ENCODE measurements at regions not wholly inside any gene's neighbourhood (a gene's known extent, or its start where the extent isn't known, plus 50 kb on each side); places are given as distances from the start of the nearest gene placed in this dataset.
"Not testable (repeated sequence)": the region's sequence is repeated elsewhere in the genome, so short reads cannot be mapped to it uniquely, and the experiment has no call there.

GRCh38 chr2:215889240-215889969, 123.9 kb downstream of the MREG start:
- not testable (repeated sequence) for DNase-seq

DNA sequence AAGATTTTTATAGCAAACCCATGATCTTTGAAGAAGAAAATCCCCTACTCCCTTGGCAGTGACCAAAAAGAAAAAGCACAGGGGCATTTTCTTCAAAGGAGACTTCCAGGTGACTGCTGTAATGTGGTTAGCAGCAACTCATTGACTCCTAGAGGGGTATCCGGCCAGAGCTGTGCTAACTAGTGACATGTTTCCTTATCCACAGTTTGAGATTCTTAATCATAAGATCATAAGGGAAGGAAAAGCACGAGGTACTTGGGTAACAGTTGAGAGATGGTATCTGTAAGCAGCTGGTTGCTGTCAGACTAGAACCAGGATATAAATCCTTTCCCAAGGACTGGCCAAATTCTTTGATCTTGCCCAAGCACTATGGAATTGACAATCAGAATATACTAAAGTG, 124.7 kb downstream of the MREG start:
- no peak for DNase-seq

- no peak for DNase-seq
Measured at GRCh38 chr2:215887303-215887702, 126.0 kb downstream of the MREG start.

- no peak for DNase-seq
Measured at GRCh38 chr2:215886022-215886421, 127.3 kb downstream of the MREG start.

DNA sequence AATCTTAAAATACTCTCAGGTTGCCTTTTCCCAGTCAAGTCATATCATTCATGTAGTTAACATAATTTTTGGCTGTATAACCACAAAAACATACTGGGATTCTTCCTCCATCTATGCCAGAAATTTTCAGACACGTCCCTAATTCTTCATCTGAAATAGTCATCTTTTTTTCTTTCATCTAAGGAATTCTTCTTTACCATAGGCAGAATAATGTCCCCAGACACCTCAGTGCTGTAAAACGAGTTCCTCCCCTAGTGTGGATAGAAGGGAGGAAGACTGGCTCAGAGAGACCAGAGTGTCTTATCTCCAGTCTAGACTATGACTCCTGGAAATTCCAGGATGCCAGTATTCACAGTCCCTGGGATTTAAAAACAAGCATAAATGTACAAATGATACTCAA, 127.8 kb downstream of the MREG start:
- no peak for DNase-seq

GRCh38 chr2:215884451-215885087, 128.8 kb downstream of the MREG start:
- no peak for DNase-seq

GRCh38 chr2:215883799-215884198, 129.6 kb downstream of the MREG start:
- no peak for DNase-seq

GRCh38 chr2:215882689-215883088, 130.7 kb downstream of the MREG start:
- no peak for DNase-seq

GRCh38 chr2:215881582-215881981, 131.8 kb downstream of the MREG start:
- no peak for DNase-seq

DNA sequence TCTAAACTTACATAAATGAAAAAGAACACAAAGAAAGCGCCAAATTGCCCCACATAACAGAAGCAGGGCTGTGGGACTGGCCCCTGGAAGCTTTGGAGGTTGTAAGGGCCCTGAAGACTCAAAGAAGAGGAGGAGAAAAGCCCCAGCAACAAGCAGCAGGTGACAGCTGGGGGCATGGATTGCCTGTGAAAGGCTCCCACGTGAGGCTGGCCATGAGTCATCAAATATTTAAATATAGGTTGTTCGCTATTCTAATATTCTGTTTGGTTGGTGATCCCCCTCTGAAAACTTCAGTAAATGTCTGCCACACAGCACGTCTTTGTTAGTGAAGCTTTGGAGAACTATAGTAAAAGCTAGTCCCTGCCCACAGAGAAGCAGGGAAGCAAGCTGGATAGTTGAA, 132.4 kb downstream of the MREG start:
- DNase-seq: no peak

DNA sequence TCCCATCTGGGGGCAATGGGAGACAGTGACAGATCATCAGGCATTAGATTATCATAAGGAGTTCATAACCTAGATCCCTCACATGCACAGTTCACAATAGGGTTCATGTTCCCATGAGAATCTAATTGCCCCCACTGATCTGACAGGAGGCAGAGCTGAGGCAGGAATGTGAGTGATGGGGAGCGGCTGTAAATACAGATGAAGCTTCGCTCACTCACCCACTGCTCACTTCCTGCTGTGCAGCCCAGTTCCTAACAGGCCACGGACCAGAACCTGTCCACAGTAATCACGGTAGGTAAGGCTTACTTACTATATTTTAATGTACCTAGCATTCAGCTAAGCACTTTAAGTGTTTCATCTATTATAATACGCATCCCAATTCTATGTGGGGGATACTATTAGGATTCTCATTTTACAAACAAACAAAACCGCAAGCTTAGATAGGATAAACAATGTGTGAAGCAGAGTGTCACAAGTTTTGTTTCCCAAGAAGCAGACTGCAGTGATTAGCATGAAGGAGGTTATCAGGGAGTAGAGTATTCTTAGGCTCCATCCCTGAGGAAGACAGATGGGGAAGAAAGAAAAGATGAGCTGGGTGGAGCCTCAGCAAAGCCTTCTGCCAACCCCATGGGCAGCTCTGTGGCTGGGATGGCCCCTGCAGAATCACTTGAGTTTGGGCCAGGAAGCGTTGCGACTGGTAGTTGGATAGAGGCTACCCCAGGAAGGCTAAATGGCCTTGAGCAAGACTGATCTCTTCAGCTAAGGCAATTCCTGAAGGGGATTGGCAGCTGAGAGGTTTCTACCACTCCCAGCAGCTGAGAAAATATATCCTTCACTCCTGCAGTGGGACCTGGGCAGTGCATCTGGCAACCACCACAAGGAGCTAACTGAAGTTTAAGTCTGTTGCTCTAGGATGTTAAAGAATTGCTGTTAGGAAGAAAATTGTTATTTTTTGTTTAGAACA, 133.1 kb downstream of the MREG start:
- DNase-seq: no peak

DNA sequence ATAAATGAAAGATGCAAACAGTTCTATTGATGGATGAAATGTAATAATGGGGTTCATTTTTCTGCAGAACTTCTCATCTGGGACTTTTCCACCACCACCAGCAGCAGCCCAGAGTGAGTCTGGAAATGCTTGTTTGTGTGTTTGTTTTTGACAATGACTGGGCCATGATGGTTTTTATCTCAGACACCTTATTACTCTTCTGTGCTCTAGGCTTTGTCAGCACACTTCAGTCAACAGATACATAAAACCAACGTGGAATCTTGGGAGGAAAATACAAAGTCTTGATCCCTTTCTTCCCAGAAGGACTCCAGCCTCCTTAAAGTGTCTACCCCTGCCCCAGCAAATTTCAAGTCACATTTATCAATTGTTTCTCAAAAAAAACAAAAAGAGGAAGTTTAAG, 134.0 kb downstream of the MREG start:
- DNase-seq: no peak

GRCh38 chr2:215878476-215879063, 134.8 kb downstream of the MREG start:
- no peak for DNase-seq

DNA sequence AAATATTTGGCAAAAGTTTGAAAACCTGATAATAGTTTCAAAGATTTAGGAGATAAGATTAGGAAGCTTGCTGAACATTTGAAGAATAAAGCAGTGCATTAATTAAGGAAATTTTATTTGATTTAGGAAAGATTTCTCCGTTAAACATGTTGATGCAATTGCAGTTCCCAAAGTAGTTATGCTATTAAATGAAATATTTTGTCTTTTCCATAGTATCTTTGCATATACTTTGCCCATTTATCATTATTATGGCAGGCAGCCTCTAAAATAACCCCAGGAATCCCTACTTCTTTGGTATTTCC, 136.5 kb downstream of the MREG start:
- no peak for DNase-seq

DNA sequence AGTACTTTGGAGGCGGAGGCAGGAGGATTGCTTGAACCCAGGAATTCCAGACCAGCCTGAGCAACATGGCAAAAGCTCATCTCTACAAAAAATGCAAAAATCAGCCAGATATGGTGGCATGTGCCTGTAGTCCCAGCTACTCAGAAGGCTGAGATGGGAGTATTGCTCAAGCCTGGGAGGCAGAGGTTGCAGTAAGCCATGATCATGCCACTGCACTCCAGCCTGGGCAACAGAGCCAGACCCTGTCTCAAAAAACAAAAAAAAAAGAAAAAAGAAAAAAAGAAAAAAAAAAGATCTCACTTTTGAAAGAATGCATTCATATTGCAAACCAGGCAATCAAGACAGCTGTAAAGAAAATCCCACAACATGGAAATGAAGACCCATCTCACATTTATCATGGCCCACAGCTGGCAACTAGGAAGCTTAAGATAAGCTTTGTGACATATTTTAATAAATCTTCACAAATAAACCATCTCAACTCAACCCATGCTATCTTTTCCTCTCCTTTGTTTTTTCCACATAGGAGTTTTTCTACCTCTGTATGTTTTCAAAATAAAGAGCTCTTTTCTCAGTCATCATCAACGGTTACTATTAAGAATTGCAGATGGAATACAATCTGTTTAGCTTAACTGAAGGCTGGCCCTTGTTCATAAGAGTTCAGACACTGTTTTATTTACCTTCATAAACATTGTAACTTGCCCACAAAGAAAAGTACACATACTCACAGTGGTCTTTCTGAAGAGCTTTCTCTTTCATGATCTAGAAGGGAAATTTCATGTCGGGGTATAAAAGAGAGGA, 137.0 kb downstream of the MREG start:
- no peak for DNase-seq

GRCh38 chr2:215874418-215874817, 138.9 kb downstream of the MREG start:
- DNase-seq: no peak

- no peak for DNase-seq
Measured at GRCh38 chr2:215870986-215871385, 142.4 kb downstream of the MREG start.

- DNase-seq: no peak
Measured at GRCh38 chr2:215870088-215870490, 143.3 kb downstream of the MREG start.

DNA sequence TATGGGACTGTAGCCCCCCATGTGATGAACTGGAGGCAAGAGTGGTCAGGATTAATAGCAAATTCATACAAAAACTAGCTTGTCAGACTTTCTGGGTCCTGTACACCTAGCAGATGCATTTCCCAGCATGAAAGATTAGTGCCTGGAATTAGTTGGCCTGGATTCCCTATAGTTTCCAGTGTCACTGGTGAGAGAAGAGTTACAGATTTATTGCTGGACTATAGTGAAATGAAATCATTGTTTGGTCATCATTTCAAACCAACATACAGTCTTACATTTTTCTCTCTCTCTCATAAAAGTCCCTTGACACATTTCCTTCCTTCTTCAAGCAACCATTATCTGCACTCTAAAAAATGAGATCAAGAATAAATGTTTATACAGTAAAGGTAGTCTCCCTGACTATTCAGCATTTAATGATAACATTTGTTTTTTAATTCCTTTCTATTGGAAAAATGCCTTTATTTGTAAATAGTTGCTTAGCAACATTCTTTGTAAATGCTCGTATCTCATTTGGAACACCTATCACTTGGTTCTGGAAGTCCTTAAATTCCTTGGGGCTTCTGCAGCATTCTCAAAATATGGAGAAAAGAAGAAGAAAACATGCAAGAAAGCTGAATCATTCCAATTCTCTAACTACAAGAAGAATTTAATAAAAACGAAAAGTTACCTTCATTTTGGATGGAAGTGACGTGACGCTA, 144.4 kb downstream of the MREG start:
- DNase-seq: no peak

DNA sequence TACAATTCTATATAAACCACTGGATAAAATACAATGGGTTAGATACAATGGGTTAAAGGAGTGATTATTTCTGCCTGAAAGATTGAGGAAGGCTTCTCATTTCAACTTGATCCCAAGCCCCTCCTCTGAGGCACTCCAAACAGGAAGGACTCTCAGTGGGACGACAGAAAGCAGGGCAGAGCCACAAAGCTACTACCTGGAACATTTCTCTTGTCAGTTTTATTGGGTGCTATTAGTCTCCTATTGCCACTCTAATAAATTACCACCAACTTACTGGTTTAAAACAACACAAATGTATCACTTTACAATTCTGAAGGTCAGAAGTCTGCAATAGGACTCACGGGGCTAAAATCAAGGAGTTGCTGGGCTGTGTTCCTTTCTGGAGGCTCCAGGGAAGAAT, 146.7 kb downstream of the MREG start:
- no peak for DNase-seq

DNA sequence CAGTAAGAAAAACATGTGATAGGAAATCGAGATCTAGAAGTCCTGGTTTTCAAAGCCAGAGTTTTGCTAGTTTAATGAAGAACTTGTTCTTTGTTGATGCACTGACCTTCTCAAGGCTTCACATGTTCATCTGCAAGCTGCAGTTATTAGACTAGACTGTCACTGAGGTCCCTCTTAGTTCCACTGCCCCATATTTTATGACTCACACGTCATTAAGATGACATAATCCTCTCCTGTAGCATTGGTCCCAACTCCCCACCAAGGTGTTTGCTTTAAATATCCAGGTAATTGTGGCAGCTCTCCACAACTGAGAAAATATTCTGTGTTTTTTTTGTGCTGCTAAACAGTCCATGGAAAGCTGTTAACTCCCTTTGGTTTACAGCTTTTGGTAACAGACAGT, 149.7 kb downstream of the MREG start:
- no peak for DNase-seq

DNA sequence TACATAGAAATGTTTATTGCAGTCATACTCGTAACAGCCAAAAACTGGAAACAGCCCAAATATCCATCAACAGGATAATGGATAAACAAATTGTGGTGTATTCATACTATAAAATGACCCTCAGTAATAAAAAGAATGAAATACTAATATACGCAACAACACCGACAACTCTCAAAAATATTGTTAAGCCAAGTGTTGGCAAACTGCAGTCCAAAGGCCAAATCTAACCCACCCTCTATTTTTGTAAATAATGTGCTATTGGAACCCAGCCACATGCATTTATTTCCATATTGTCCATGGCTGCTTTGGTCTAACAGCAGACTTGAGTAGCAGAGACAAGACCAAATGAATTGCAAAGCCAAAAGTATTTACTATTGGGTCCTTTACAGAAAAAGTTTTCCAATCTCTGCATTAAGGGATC, 151.0 kb downstream of the MREG start:
- DNase-seq: no peak
